Motor neuron (in vitro differentiated cells): ENCODE measurements at regions not wholly inside any gene's neighbourhood (a gene's known extent, or its start where the extent isn't known, plus 50 kb on each side); places are given as distances from the start of the nearest gene placed in this dataset.
"Not testable (repeated sequence)": the region's sequence is repeated elsewhere in the genome, so short reads cannot be mapped to it uniquely, and the experiment has no call there.

Experiments used
- ATAC-seq, 8 experiments: fragments of 200-7000 bp; cut with Tn5 transposase; replicated peaks in 6 of 8; 2 replicates each; pipeline ENCODE4 v1.8.0; 2021; ENCODE audit warnings: mild to moderate bottlenecking in 8 of 8, moderate library complexity in 8 of 8
- H3K27ac ChIP-seq, 2 donors: fragments of 250-450 bp; sonication (Bioruptor Pico); 2 replicates each; pipeline ENCODE4 v1.9.0; 2021; ENCODE audit warnings: antibody characterized with exemption in 2 of 2, mild to moderate bottlenecking in 2 of 2, moderate library complexity in 1 of 2
- H3K4me1 ChIP-seq, 2 donors: fragments of 250-450 bp; sonication (Bioruptor Pico); replicated peaks in 1 of 2; 2 replicates each; pipeline ENCODE4 v1.6.1; 2021; ENCODE audit warnings: antibody characterized with exemption in 2 of 2, mild to moderate bottlenecking in 2 of 2, moderate library complexity in 1 of 2
- H3K4me3 ChIP-seq, 5 donors: fragments of 250-450 bp; sonication (Bioruptor Pico); 2 replicates each; pipeline ENCODE4 v1.9.0; 2021; ENCODE audit warnings: antibody characterized with exemption in 5 of 5, mild to moderate bottlenecking in 5 of 5, moderate library complexity in 4 of 5
- WGBS, 10 experiments: fragments of 450-650 bp; shearing (Covaris generic); methylation state at CpG; one replicate each; pipeline ENCODE4 v1.0.0; 2022; 5-methylcytosine and 5-hydroxymethylcytosine counted together
- in situ Hi-C, 9 experiments: fragments of 400-800 bp; cut with MboI; loops; one replicate each; pipeline ENCODE4 v1.15.0; 2021; ENCODE audit warnings: low sequenced_read_pairs in 9 of 9, low pct_unique_long_range_greater_than_20kb in 2 of 9; ENCODE audit not compliant: unreplicated experiment in 9 of 9

- no peak for ATAC-seq
- in situ Hi-C loops: no loop called here
- Histone ChIP-seq H3K27ac (no peak overlapping the region), H3K4me3 (no peak overlapping the region), H3K4me1 (no peaks in the 10 kb centered on the region)
Measured at GRCh38 chr5:166750376-166750775, 1541.1 kb upstream of the WWC1 start.

- Histone ChIP-seq H3K4me1 (peaks cover 0 to 9% of the 10 kb centered on the region in 2 donors), H3K27ac (no peak overlapping the region), H3K4me3 (no peak overlapping the region)
- no peak for ATAC-seq
- in situ Hi-C loops: no loop called here
Measured at GRCh38 chr5:166758151-166758550, 1533.3 kb upstream of the WWC1 start.

- H3K4me1 ChIP-seq: peaks cover 0 to 8% of the 10 kb centered on the region in 2 donors
- in situ Hi-C loops: no loop called here
- H3K27ac ChIP-seq: no peak overlapping the region
- 16 to 92% (median 84%) methylated on average over 2 to 5 of the region's 5 CpGs; no CpG with 5 or more reads in 1 of the 10 experiments for WGBS, 10 experiments
- H3K4me3 ChIP-seq: no peak overlapping the region
- no peak for ATAC-seq
Measured at GRCh38 chr5:166767858-166768257, 1523.6 kb upstream of the WWC1 start.

GRCh38 chr5:166768536-166768935 is 1522.9 kb upstream of the WWC1 start:
- 0 to 75% (median 33%) methylated on average over 1 to 2 of the region's 2 CpGs; no CpG with 5 or more reads in 1 of the 10 experiments for WGBS, 10 experiments
- peaks cover 0 to 3% of the 10 kb centered on the region in 2 donors for H3K4me1 ChIP-seq
- ATAC-seq: no peak

GRCh38 chr5:166772770-166773169 is 1518.7 kb upstream of the WWC1 start:
- Histone ChIP-seq H3K27ac (no peak overlapping the region), H3K4me3 (no peak overlapping the region), H3K4me1 (peaks cover 0 to 3% of the 10 kb centered on the region in 2 donors)
- ATAC-seq: no peak
- in situ Hi-C loops: no loop called here
- WGBS, 10 experiments: 0 to 86% (median 38%) methylated on average over 1 of the region's 1 CpG; no CpG with 5 or more reads in 3 of the 10 experiments

More at GRCh38 chr5:166768536-166768935, 1522.9 kb upstream of the WWC1 start:
- Histone ChIP-seq H3K4me3 (no peak overlapping the region), H3K27ac (no peak overlapping the region)
- in situ Hi-C loops: no loop called here

GRCh38 chr5:166781737-166782136 is 1509.7 kb upstream of the WWC1 start:
- ATAC-seq: peak in 5 of 8 experiments; percentile 93 to 97 (median 95)
- WGBS, 10 experiments: 0 to 33% (median 7%) methylated on average over 1 to 3 of the region's 4 CpGs; no CpG with 5 or more reads in 4 of the 10 experiments
- peaks cover 6 to 14% of the 10 kb centered on the region in 2 donors for H3K4me1 ChIP-seq
- no peak overlapping the region for H3K27ac ChIP-seq
- H3K4me3 ChIP-seq: no peak overlapping the region
- in situ Hi-C loops: no loop called here

- WGBS, 10 experiments: 100% methylated on average over 1 to 2 of the region's 29 CpGs; no CpG with 5 or more reads in 8 of the 10 experiments
- Histone ChIP-seq H3K27ac (no peak overlapping the region), H3K4me1 (peaks cover 6 to 18% of the 10 kb centered on the region in 2 donors), H3K4me3 (no peak overlapping the region)
- in situ Hi-C loops: no loop called here
- no peak for ATAC-seq
Measured at GRCh38 chr5:166784545-166785078, 1506.8 kb upstream of the WWC1 start.

GRCh38 chr5:166786178-166786577 is 1505.3 kb upstream of the WWC1 start:
- H3K4me3 ChIP-seq: no peak overlapping the region
- in situ Hi-C loops: no loop called here
- H3K27ac ChIP-seq: no peak overlapping the region
- WGBS, 10 experiments: 7 to 100% (median 64%) methylated on average over 1 to 2 of the region's 2 CpGs; no CpG with 5 or more reads in 4 of the 10 experiments
- peaks cover 6 to 18% of the 10 kb centered on the region in 2 donors for H3K4me1 ChIP-seq
- ATAC-seq: no peak

- Histone ChIP-seq H3K27ac (no peak overlapping the region), H3K4me3 (no peak overlapping the region), H3K4me1 (peaks cover 0 to 11% of the 10 kb centered on the region in 2 donors)
- in situ Hi-C loops: no loop called here
- no peak for ATAC-seq
- 27 to 93% (median 75%) methylated on average over 2 to 7 of the region's 8 CpGs for WGBS, 10 experiments
Measured at GRCh38 chr5:166786889-166787288, 1504.6 kb upstream of the WWC1 start.

GRCh38 chr5:166788050-166788449 is 1503.4 kb upstream of the WWC1 start:
- peaks cover 0 to 4% of the 10 kb centered on the region in 2 donors for H3K4me1 ChIP-seq
- no peak overlapping the region for H3K4me3 ChIP-seq
- WGBS, 10 experiments: 0% methylated on average over 1 of the region's 1 CpG; no CpG with 5 or more reads in 9 of the 10 experiments
- in situ Hi-C loops: no loop called here
- no peak for ATAC-seq
- H3K27ac ChIP-seq: no peak overlapping the region

- Histone ChIP-seq H3K4me3 (no peak overlapping the region), H3K27ac (no peak overlapping the region), H3K4me1 (peaks cover 11 to 19% of the 10 kb centered on the region in 2 donors)
- in situ Hi-C loops: no loop called here
- 0 to 20% (median 0%) methylated on average over 1 to 3 of the region's 3 CpGs; no CpG with 5 or more reads in 1 of the 10 experiments for WGBS, 10 experiments
- peak in 5 of 8 experiments; percentile 23 to 78 (median 66) for ATAC-seq
Measured at GRCh38 chr5:166795756-166796155, 1495.7 kb upstream of the WWC1 start.

- ATAC-seq: no peak
- Histone ChIP-seq H3K4me3 (no peak overlapping the region), H3K4me1 (no peaks in the 10 kb centered on the region), H3K27ac (no peak overlapping the region)
- in situ Hi-C loops: no loop called here
- WGBS, 10 experiments: 0 to 100% (median 94%) methylated on average over 1 of the region's 1 CpG
Measured at GRCh38 chr5:166803058-166803457, 1488.4 kb upstream of the WWC1 start.

- H3K27ac ChIP-seq, H3K4me3 ChIP-seq, ATAC-seq, in situ Hi-C loops, H3K4me1 ChIP-seq: not testable (repeated sequence)
- WGBS, 10 experiments: 13 to 100% (median 62%) methylated on average over 4 to 6 of the region's 6 CpGs; no CpG with 5 or more reads in 4 of the 10 experiments
Measured at GRCh38 chr5:166804223-166804622, 1487.2 kb upstream of the WWC1 start.

GRCh38 chr5:166804693-166805092 is 1486.8 kb upstream of the WWC1 start:
- H3K4me3 ChIP-seq, ATAC-seq, H3K4me1 ChIP-seq, H3K27ac ChIP-seq, in situ Hi-C loops: not testable (repeated sequence)
- 11 to 100% (median 74%) methylated on average over 1 to 3 of the region's 6 CpGs; no CpG with 5 or more reads in 2 of the 10 experiments for WGBS, 10 experiments
